ENCODE measurements at regions not wholly inside any gene's neighbourhood (a gene's known extent, or its start where the extent isn't known, plus 50 kb on each side); places are given as distances from the start of the nearest gene placed in this dataset.

DNA sequence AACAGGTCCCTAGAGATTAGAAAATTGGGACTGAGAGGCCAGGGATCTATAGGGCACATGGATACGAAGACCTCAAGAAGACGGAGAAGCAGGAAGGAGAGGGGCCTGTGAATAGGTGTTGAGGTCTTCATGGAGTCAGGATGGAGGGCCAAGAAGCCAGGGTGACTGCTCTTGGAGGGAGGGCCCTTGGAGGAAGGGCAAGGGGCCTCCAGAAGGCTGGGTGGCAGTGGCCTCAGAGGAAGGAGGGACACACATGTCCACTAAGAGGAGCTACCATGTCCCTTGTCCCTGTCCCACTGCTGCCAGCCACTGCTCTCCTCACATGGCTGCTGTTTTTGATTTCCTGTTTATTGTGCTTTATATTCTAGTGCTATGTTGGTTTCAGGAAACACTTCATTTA lies 589.5 kb upstream of the B3GAT1 start:
- TF ChIP-seq CTCF (IDR thresholded peaks at IDR 0.05) (no peak), POLR2A (IDR thresholded peaks at IDR 0.05) (no peak), POLR2AphosphoS5 (IDR thresholded peaks at IDR 0.05; ENCODE audit: insufficient read depth in 1 of 2, low read depth in 1 of 2) (no peak)
